GM12878 (cell line): ENCODE measurements at regions not wholly inside any gene's neighbourhood (a gene's known extent, or its start where the extent isn't known, plus 50 kb on each side); places are given as distances from the start of the nearest gene placed in this dataset.

Experiments
- CHD2 ChIP-seq: IDR thresholded peaks from 2 replicates; pipeline ENCODE4 v1.6.1; 2011; ENCODE audit warnings: low read depth, low read length, improper control_type of control experiment, borderline replicate concordance
- E2F4 ChIP-seq: IDR thresholded peaks from 2 replicates; pipeline ENCODE4 v1.6.1; 2012; ENCODE audit warnings: low read depth, low read length, improper control_type of control experiment
- ELK1 ChIP-seq: IDR thresholded peaks from 2 replicates; pipeline ENCODE4 v1.6.1; 2012; ENCODE audit warnings: low read depth, low read length, improper control_type of control experiment
- LARP7 ChIP-seq: fragments of 450-650 bp; IDR thresholded peaks from 2 replicates; pipeline ENCODE4 v1.6.1; 2017; ENCODE audit warnings: mild to moderate bottlenecking
- PAX8 ChIP-seq: fragments of 450-650 bp; IDR thresholded peaks from 2 replicates; pipeline ENCODE4 v1.6.1; 2017; ENCODE audit warnings: mild to moderate bottlenecking, moderate library complexity
- POU2F2 ChIP-seq: IDR thresholded peaks from 3 replicates; pipeline ENCODE4 v1.6.1; 2011; ENCODE audit warnings: low read depth, mild to moderate bottlenecking, low read length, borderline replicate concordance
- SMAD5 ChIP-seq: IDR thresholded peaks from 2 replicates; pipeline ENCODE4 v1.6.1; 2016; ENCODE audit warnings: antibody characterized with exemption, low read depth
- ZNF207 ChIP-seq: fragments of 450-650 bp; IDR thresholded peaks from 2 replicates; pipeline ENCODE4 v1.6.1; 2014; ENCODE audit warnings: antibody characterized with exemption, mild to moderate bottlenecking, borderline replicate concordance
- TF ChIP-seq, protein P1 (sequence below): fragments of 450-650 bp; IDR thresholded peaks from 2 replicates; pipeline ENCODE4 v1.6.1; 2017; ENCODE audit warnings: antibody characterized with exemption, mild to moderate bottlenecking, moderate library complexity

GRCh38 chr21:27769763-27770162 is 802.9 kb upstream of the ADAMTS5 start:
- TF ChIP-seq ELK1 (no peak), POU2F2 (no peak), ZNF207 (no peak), LARP7 (no peak), CHD2 (no peak), SMAD5 (no peak), PAX8 (no peak), E2F4 (no peak)
- TF ChIP-seq, protein P1, sequence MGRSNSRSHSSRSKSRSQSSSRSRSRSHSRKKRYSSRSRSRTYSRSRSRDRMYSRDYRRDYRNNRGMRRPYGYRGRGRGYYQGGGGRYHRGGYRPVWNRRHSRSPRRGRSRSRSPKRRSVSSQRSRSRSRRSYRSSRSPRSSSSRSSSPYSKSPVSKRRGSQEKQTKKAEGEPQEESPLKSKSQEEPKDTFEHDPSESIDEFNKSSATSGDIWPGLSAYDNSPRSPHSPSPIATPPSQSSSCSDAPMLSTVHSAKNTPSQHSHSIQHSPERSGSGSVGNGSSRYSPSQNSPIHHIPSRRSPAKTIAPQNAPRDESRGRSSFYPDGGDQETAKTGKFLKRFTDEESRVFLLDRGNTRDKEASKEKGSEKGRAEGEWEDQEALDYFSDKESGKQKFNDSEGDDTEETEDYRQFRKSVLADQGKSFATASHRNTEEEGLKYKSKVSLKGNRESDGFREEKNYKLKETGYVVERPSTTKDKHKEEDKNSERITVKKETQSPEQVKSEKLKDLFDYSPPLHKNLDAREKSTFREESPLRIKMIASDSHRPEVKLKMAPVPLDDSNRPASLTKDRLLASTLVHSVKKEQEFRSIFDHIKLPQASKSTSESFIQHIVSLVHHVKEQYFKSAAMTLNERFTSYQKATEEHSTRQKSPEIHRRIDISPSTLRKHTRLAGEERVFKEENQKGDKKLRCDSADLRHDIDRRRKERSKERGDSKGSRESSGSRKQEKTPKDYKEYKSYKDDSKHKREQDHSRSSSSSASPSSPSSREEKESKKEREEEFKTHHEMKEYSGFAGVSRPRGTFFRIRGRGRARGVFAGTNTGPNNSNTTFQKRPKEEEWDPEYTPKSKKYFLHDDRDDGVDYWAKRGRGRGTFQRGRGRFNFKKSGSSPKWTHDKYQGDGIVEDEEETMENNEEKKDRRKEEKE: no peak
